DLD1 (cell line): ENCODE measurements at regions not wholly inside any gene's neighbourhood (a gene's known extent, or its start where the extent isn't known, plus 50 kb on each side); places are given as distances from the start of the nearest gene placed in this dataset.
"Not testable (repeated sequence)": the region's sequence is repeated elsewhere in the genome, so short reads cannot be mapped to it uniquely, and the experiment has no call there.

ENCODE experiments used
- in situ Hi-C: cut with HindIII; loops from 2 replicates; pipeline ENCODE4 v1.10.0; 2017; ENCODE audit warnings: low sequenced_read_pairs

DNA sequence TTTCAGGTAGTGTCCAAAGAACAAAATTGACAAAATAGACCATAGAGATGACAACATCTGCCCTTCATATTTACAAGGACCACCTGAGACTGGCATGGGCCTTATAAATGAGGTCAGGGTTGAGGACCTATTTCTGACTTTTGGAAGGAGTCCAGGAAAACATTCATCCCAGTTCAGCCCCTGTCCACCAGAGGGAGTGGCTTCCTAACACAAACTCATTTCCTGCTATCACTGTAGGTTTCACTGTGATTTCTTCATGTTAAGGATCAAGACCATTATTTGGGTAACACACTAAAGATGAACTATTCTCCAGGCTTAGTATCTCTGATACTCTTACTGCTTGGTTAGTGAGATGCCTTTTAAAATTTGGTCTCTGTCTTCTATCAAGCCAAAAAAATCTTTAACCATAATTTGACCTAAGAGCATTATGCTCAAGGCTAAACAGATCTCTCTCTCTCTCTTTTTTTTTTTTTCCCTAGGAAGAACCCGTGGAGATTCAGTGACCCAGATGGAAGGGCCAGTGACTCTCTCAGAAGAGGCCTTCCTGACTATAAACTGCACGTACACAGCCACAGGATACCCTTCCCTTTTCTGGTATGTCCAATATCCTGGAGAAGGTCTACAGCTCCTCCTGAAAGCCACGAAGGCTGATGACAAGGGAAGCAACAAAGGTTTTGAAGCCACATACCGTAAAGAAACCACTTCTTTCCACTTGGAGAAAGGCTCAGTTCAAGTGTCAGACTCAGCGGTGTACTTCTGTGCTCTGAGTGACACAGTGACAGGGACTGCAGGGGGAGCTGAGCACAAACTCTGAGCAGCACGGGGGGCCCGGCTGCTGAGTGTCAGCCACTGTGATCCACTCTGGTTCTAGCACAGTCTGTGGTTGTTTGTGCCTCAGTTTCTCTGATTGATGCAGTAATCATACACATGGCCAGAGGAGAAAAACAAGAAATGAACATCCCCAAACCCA is 267.6 kb upstream of the OR4E1 start:
- in situ Hi-C loops: no loop called here

GRCh38 chr14:21939836-21940235 is 266.2 kb upstream of the OR4E1 start:
- in situ Hi-C loops: no loop called here

DNA sequence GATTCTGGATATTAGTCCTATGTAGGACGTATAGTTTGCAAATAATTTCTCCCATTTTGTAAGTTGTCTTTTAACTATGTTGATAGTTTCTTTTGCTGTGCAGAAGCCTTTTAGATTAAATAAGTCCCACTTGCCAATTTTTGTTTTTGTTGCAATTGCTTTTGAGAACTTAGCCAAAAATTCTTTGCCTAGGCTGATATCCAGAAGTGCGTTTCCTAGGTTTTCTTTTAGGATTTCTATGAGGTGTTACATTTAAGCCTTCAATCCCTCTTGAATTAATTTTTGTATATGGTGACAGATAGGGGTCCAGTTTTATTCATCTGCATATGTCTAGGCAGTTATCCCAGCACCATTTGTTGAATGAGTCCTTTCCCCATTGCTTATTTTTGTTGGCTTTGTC is 264.4 kb upstream of the OR4E1 start:
- in situ Hi-C loops: no loop called here

GRCh38 chr14:21933681-21934080 is 260.1 kb upstream of the OR4E1 start:
- in situ Hi-C loops: no loop called here

GRCh38 chr14:21924479-21924878 is 250.9 kb upstream of the OR4E1 start:
- in situ Hi-C loops: no loop called here

DNA sequence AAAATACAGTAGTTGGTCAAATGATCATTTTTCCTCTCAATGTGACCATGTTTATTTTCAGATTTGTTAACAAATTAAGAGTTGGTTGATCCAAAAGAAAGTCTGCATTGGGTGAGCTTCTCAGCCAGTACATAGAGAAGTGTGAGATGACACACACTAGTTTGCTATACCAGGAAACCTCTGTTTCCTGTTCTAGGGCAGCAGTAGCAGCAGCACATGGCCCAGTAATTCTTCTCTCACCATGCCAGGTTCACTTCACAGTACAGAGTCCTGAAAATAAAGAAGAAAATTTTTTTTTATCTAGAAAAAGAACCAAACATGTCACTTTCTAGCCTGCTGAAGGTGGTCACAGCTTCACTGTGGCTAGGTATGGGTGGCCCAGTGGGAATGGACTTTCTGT is 250.2 kb upstream of the OR4E1 start:
- in situ Hi-C loops: no loop called here

DNA sequence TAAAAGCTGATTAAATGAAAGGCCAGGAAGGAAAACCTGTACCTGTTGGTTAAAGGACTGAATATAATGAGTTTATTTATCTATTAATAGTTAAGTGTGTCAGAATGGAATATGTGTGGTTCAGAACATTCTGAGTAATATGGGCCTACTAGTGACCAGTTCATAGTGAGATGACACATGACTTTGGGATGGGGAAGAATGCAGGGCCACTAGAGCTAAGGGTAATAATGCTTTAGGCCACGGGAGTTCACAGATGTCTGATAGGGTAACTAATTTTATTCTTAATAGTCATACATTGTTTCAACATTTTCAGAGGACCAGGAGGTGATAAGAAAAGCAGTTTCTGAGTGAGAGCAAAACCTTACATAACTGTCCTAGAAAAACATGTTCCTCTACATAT is 247.8 kb upstream of the OR4E1 start:
- in situ Hi-C loops: no loop called here

DNA sequence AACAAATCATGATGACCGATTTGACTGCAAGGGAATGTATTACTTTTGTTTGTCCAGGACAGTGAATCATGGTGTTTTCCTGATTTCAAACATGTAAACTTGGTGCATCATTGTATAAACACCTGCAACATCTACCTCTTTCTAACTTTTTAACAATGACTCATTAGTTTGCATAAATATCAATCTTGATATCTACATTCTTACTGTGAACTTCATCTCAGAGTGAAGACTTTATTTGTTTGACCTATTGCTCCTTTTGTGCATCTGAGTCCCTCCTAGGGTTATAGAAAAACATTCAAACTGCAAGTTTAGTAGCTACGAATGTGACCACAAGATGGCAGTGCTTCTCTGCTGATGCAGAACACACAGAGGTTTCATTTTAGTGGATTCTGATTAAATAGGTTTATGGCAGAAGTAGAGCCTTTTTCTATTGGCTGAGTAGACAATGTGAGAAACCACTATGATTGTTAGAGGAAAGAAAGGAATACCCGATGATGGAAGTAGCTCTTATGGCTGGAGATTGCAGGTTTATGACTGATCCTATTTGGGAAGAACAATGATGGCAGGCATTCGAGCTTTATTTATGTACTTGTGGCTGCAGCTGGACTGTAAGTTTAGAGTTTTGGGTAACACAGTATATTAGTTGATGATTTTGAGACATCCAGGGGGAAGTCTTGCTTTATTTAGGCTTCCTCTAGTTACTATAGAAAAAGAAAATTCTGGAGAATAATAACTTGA is 244.2 kb upstream of the OR4E1 start:
- in situ Hi-C loops: no loop called here

DNA sequence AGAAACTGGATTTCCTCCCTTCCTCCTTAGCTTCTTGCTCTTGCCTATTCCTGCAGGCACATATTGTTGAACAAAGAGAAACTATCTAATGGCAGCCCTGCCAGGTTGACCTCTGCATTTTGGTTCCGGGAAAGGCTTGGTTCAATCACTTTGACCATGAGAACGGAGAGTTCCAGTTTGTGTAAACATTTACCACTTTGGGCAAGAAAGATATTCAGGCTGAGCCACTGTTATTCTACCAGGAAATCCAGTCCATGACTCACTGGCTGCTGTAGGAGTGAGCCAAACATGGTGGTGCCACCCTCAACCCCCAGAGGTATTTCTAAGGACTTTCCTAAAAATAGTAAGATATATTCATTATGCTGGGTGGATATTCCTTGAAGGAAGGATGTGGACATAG is 242.2 kb upstream of the OR4E1 start:
- in situ Hi-C loops: no loop called here

GRCh38 chr14:21913759-21914158 is 240.1 kb upstream of the OR4E1 start:
- in situ Hi-C loops: no loop called here

DNA sequence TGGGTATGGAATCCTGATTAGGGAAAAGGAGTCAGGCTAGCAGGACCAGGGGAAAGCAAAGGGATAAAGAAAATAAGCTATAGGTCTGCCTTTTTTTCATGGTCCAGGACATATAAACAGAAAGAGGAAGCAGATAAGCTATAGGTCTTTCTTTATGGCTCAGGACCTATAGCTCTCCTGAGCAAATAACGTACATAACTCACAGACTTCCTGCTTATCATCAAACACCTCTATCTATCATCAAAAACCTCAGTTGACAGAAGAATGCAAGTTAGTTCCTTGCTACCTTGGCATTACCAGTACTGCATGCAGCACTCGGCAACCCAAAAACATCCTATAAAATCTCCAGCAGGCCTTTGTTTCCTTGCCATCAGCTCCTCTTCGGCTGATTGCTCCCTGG is 238.7 kb upstream of the OR4E1 start:
- in situ Hi-C loops: no loop called here

DNA sequence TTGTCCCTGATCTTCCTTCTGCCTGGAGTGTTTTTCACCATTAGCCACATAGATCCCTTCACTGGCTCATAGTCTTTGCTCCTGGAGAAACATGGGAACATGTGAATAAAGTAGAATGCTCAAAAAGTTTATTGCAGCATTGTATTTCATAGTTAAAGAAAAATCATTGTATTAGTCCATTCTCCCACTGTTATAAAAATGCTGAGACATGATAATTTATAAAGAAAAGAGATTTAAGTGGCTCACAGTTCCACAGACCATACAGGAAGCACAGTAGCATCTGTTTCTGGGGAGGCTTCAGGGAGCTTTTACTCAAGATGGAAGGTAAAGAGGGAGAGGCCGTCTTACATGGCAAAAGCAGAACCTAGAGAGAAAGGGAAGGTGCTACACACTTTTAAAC is 238.3 kb upstream of the OR4E1 start:
- in situ Hi-C loops: no loop called here

DNA sequence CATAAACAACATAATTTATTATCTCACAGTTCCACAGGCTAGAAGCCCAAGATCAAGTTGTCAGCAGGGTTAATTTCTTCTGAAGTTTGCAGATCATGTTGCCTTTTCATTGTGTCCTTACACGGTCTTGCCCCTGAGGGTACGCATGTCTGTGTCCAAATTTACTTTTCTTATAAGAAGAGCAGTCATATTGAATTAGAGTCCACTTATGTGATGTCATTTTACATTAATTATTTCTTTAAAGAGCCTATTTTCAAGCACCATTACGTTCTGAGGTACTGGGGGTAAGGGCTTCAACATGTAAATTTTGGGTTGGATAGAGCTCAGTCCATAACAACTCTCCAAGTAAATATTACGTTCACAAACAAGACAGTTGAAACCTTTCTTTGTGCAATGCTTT is 236.6 kb upstream of the OR4E1 start:
- in situ Hi-C loops: no loop called here

- in situ Hi-C loops: no loop called here
Measured at GRCh38 chr14:21902561-21903181, 229.1 kb upstream of the OR4E1 start.

GRCh38 chr14:21894898-21895194 is 221.2 kb upstream of the OR4E1 start:
- in situ Hi-C loops: not testable (repeated sequence)

DNA sequence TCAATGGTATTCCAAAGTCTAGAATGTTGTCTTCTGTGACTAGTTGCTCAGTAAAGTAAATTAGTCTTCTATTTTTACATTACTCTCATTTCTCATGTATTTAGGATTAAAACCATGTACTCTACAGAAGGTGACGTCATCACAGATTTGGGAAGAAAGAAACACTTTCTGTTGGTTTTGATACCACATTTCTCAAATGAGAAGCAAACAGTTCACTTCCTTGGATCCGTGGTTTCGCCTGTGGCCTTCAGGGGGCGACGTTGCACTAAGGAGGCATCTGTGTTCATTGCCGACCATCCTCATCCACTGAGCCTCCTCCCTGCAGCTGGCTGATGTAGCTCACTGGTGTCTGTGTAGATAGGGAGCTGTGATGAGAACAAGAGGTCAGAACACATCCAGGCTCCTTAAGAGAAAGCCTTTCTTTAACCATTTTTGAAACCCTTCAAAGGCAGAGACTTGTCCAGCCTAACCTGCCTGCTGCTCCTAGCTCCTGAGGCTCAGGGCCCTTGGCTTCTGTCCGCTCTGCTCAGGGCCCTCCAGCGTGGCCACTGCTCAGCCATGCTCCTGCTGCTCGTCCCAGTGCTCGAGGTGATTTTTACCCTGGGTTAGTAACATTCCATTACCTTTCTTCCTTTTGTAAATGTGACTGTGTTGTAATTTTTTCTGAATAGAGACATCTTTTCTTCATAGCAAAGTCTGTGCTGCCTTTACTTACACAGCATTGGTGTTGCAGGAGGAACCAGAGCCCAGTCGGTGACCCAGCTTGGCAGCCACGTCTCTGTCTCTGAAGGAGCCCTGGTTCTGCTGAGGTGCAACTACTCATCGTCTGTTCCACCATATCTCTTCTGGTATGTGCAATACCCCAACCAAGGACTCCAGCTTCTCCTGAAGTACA is 220.6 kb upstream of the OR4E1 start:
- in situ Hi-C loops: no loop called here

GRCh38 chr14:21891921-21892320 is 218.3 kb upstream of the OR4E1 start:
- in situ Hi-C loops: no loop called here

DNA sequence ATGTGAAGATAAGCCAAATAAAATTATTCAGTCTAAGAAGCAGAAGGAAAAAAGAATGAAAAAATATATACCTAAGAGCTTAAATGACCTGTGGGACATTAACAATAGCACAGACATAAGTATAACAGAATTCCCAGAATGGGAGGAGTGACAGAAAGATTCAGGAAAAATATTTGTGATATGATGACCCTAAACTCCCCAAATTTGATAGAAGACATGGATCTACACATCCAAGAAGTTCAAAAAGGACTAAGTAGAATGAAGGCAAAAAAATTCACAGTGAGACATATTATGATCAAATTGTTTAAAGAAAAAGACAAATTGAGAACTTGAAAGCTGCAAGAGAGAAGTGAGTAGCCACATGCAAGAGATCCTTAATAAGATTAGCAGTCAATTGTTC is 211.4 kb upstream of the OR4E1 start:
- in situ Hi-C loops: no loop called here

- in situ Hi-C loops: no loop called here
Measured at GRCh38 chr14:21882226-21882625, 208.6 kb upstream of the OR4E1 start.

DNA sequence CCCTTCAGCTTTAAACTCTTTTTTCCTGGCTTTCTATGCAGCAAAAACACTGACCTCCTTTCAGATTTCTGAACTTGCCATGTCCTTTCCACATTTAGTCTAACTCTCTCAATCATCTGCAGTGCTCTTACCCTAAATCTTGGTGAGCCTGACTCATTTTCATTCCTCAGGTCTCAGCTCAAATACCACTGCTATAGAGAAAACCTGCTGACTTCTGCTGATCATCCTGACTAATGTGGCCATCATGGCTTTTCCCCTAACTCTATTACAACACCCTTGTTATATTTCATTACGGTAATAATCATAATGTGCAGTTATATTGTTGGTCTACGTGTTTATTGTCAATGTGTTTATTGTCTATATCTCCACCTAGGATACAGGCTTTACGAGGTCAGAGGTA is 207.3 kb upstream of the OR4E1 start:
- in situ Hi-C loops: no loop called here

DNA sequence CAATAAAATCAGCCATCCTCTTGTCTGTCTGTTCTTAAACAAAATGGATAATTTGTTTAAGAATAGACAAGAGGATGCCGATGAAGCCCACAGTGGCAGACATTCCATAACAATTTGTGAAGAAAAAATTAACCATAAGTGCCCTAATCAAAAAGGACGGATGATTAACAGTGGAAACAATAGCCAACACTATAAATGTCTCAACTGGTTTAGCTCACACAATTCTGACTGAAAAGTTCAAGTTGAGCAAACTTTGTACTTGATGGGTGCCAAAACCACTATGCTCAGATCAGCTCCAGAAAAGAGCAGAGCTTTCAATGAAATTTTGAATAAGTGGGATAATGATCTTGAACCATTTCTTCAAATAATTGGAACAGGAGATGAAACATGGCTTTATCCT is 202.2 kb upstream of the OR4E1 start:
- in situ Hi-C loops: no loop called here
